Liver (tissue), 8 donors: ENCODE measurements at regions not wholly inside any gene's neighbourhood (a gene's known extent, or its start where the extent isn't known, plus 50 kb on each side); places are given as distances from the start of the nearest gene placed in this dataset.
"Not testable (repeated sequence)": the region's sequence is repeated elsewhere in the genome, so short reads cannot be mapped to it uniquely, and the experiment has no call there.

ENCODE experiments used
- DNase-seq: peaks from one replicate; pipeline ENCODE4 v3.0.0-alpha.2; 2017; ENCODE audit warnings: low spot score
- H3K27ac ChIP-seq, 2 donors: one replicate each; pipeline ENCODE4 v1.7.0; 2013; ENCODE audit warnings: inconsistent platforms in 2 of 2, low read length in 2 of 2, control low read depth in 1 of 2, low read depth in 1 of 2, mild to moderate bottlenecking in 1 of 2
- H3K27me3 ChIP-seq, 4 donors: one replicate each; pipeline versions ENCODE4 v1.6.1 to v1.7.0; 2013; ENCODE audit warnings: low read length in 3 of 4, inconsistent platforms in 1 of 4, mild to moderate bottlenecking in 1 of 4, moderate library complexity in 1 of 4; ENCODE audit not compliant: control insufficient read depth in 4 of 4, insufficient read depth in 4 of 4
- H3K36me3 ChIP-seq, 4 donors: one replicate each; pipeline versions ENCODE4 v1.6.1 to v1.7.0; 2013; ENCODE audit warnings: low read length in 3 of 4, mild to moderate bottlenecking in 3 of 4, low read depth in 1 of 4, moderate library complexity in 1 of 4; ENCODE audit not compliant: control insufficient read depth in 4 of 4, insufficient read depth in 3 of 4
- H3K4me1 ChIP-seq, 4 donors: one replicate each; pipeline versions ENCODE4 v1.6.1 to v1.7.0; 2013; ENCODE audit warnings: low read length in 3 of 4, mild to moderate bottlenecking in 3 of 4, moderate library complexity in 1 of 4; ENCODE audit not compliant: control insufficient read depth in 4 of 4, insufficient read depth in 4 of 4
- H3K4me3 ChIP-seq, 3 donors: one replicate each; pipeline versions ENCODE4 v1.6.1 to v1.7.0; 2013; ENCODE audit warnings: low read length in 3 of 3, control low read depth in 1 of 3, low read depth in 1 of 3, mild to moderate bottlenecking in 1 of 3
- H3K9ac ChIP-seq, 2 donors: one replicate each; pipeline ENCODE4 v1.7.0; 2013; ENCODE audit warnings: low read length in 2 of 2, mild to moderate bottlenecking in 2 of 2, moderate library complexity in 2 of 2, control low read depth in 1 of 2, low read depth in 1 of 2
- H3K9me3 ChIP-seq, 4 donors: one replicate each; pipeline versions ENCODE4 v1.6.1 to v1.7.0; 2013; ENCODE audit warnings: low read length in 3 of 4; ENCODE audit not compliant: control insufficient read depth in 4 of 4
- ATF3 ChIP-seq: IDR thresholded peaks from 2 replicates; pipeline ENCODE4 v1.6.1; 2016; ENCODE audit warnings: antibody characterized with exemption
- CTCF ChIP-seq: fragments of 150-350 bp; IDR thresholded peaks from 2 replicates; pipeline ENCODE4 v1.5.1; 2017; ENCODE audit warnings: improper control_type of control experiment, low read depth, low read length; ENCODE audit not compliant: missing input control
- EGR1 ChIP-seq, 2 donors: IDR thresholded peaks; 2 replicates each; pipeline ENCODE4 v1.6.1; 2016 to 2018; ENCODE audit warnings: antibody characterized with exemption in 2 of 2, low read depth in 2 of 2
- FOXA1 ChIP-seq: IDR thresholded peaks from 2 replicates; pipeline ENCODE4 v1.6.1; 2016; ENCODE audit warnings: antibody characterized with exemption
- FOXA2 ChIP-seq: IDR thresholded peaks from 2 replicates; pipeline ENCODE4 v1.6.1; 2016; ENCODE audit warnings: antibody characterized with exemption
- GABPA ChIP-seq, 2 donors: IDR thresholded peaks in 1 of 2; conservative IDR thresholded peaks in 1 of 2; 2 replicates each; pipeline ENCODE4 v1.6.1; 2016; ENCODE audit warnings: antibody characterized with exemption in 2 of 2, mild to moderate bottlenecking in 1 of 2, moderate library complexity in 1 of 2
- HNF4A ChIP-seq, 2 donors: conservative IDR thresholded peaks; 2 replicates each; pipeline ENCODE4 v1.6.1; 2016; ENCODE audit warnings: antibody characterized with exemption in 2 of 2, mild to moderate bottlenecking in 2 of 2
- HNF4G ChIP-seq: IDR thresholded peaks from 2 replicates; pipeline ENCODE4 v1.6.1; 2016; ENCODE audit warnings: antibody characterized with exemption
- JUND ChIP-seq, 2 donors: IDR thresholded peaks; 2 replicates each; pipeline ENCODE4 v1.6.1; 2016; ENCODE audit warnings: antibody characterized with exemption in 2 of 2
- NR2F2 ChIP-seq: IDR thresholded peaks from 2 replicates; pipeline ENCODE4 v1.6.1; 2016; ENCODE audit warnings: antibody characterized with exemption
- RAD21 ChIP-seq, 2 donors: IDR thresholded peaks; 2 replicates each; pipeline ENCODE4 v1.6.1; 2016; ENCODE audit warnings: antibody characterized with exemption in 2 of 2, mild to moderate bottlenecking in 2 of 2
- REST ChIP-seq: IDR thresholded peaks from 2 replicates; pipeline ENCODE4 v1.6.1; 2016; ENCODE audit warnings: antibody characterized with exemption, mild to moderate bottlenecking
- RXRA ChIP-seq, 2 donors: IDR thresholded peaks; 2 replicates each; pipeline ENCODE4 v1.6.1; 2017 to 2018; ENCODE audit warnings: antibody characterized with exemption in 2 of 2, mild to moderate bottlenecking in 1 of 2
- SP1 ChIP-seq: IDR thresholded peaks from 2 replicates; pipeline ENCODE4 v1.6.1; 2018; ENCODE audit warnings: antibody characterized with exemption, mild to moderate bottlenecking
- TAF1 ChIP-seq: conservative IDR thresholded peaks from 2 replicates; pipeline ENCODE4 v1.6.1; 2016; ENCODE audit warnings: antibody characterized with exemption, mild to moderate bottlenecking
- YY1 ChIP-seq: IDR thresholded peaks from 2 replicates; pipeline ENCODE4 v1.6.1; 2016; ENCODE audit warnings: antibody characterized with exemption, mild to moderate bottlenecking
- WGBS: extraction: QIAGEN DNeasy Blood & Tissue Kit; methylation state at CpG from one replicate; pipeline ENCODE4 v1.1.7; 2013; 5-methylcytosine and 5-hydroxymethylcytosine counted together
- TF ChIP-seq, protein P1 (sequence below): IDR thresholded peaks from 2 replicates; pipeline ENCODE4 v1.6.1; 2016; ENCODE audit warnings: antibody characterized with exemption
- TF ChIP-seq, protein P2 (sequence below): IDR thresholded peaks from 2 replicates; pipeline ENCODE4 v1.6.1; 2016; ENCODE audit warnings: antibody characterized with exemption
- donor health status: healthy.
- donor health status: healthy.
- donor health status: healthy.
- donor health status: healthy.
- donor health status: healthy.

DNA sequence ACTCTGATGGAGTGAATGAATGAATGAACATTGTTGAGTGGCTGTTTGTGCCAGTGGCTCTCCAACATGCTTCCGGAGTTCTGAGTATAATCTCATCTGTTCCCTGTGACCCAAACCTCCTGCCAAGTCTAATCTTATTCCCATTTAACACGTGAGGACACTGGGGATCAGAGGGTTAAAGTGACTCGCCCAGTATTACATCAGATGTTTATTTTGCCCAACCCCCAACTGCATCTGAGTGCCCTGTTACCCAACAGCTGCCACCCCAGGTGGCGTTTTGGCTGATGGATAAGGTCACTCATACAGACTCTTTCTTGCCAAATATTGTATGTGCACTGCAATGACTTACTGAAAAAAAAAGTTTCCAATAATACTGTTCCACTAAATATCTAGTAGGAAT, 210.9 kb downstream of the EXOC5 start:
- H3K9me3 ChIP-seq = no peaks in the 10 kb centered on the region
- H3K4me1 ChIP-seq = peaks cover 5 to 37% (median 25%) of the 10 kb centered on the region in 4 donors
- peak overlapping the region in 1 of 2 donors; percentile 14 for H3K27ac ChIP-seq
- H3K36me3 ChIP-seq = no peaks in the 10 kb centered on the region
- no peaks in the 10 kb centered on the region for H3K27me3 ChIP-seq
- 14% methylated on average over 4 of the region's 4 CpGs for WGBS
- no peak for DNase-seq
- no peak overlapping the region for H3K4me3 ChIP-seq
- TF ChIP-seq YY1 (peak; percentile 76), FOXA1 (peak; percentile 95), RAD21 (IDR thresholded peaks at IDR 0.05) (peak; percentile 37 to 58), EGR1 (IDR thresholded peaks at IDR 0.05; ENCODE audit: low read depth in 2 of 2) (peak in 1 of 2 donors; percentile 82), JUND (IDR thresholded peaks at IDR 0.05) (peak; percentile 92 to 94), NR2F2 (peak; percentile 86), TAF1 (no peak), REST (peak; percentile 48), FOXA2 (peak; percentile 97), SP1 (peak; percentile 76), ATF3 (peak; percentile 93), CTCF (no peak), HNF4A (conservative IDR thresholded peaks at IDR 0.05) (peak; percentile 83 to 88), RXRA (IDR thresholded peaks at IDR 0.05) (peak; percentile 95 to 97), HNF4G (peak; percentile 52), GABPA (IDR thresholded peaks at IDR 0.05 in 1 of 2, conservative IDR thresholded peaks at IDR 0.05 in 1 of 2) (peak in 1 of 2 donors; percentile 53)
- TF ChIP-seq, protein P1, sequence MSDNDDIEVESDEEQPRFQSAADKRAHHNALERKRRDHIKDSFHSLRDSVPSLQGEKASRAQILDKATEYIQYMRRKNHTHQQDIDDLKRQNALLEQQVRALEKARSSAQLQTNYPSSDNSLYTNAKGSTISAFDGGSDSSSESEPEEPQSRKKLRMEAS = peak; percentile 92
- TF ChIP-seq, protein P2, sequence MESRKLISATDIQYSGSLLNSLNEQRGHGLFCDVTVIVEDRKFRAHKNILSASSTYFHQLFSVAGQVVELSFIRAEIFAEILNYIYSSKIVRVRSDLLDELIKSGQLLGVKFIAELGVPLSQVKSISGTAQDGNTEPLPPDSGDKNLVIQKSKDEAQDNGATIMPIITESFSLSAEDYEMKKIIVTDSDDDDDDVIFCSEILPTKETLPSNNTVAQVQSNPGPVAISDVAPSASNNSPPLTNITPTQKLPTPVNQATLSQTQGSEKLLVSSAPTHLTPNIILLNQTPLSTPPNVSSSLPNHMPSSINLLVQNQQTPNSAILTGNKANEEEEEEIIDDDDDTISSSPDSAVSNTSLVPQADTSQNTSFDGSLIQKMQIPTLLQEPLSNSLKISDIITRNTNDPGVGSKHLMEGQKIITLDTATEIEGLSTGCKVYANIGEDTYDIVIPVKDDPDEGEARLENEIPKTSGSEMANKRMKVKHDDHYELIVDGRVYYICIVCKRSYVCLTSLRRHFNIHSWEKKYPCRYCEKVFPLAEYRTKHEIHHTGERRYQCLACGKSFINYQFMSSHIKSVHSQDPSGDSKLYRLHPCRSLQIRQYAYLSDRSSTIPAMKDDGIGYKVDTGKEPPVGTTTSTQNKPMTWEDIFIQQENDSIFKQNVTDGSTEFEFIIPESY = peak; percentile 96
- no peak overlapping the region for H3K9ac ChIP-seq

DNA sequence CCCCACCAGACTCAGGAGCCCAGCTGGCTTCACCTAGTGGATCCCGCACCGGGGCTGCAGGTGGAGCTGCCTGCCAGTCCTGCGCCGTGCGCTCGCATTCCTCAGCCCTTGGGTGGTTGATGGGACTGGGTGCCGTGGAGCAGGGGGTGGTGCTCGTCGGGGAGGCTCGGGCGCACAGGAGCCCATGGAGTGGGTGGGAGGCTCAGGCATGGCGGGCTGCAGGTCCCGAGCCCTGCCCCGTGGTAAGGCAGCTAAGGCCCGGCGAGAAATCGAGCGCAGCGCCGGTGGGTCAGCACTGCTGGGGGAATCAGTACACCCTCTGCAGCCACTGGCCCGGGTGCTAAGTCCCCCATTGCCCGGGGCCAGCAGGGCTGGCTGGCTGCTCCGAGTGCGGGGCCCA, 212.2 kb downstream of the EXOC5 start:
- not testable (repeated sequence) for DNase-seq
- 97% methylated on average over 24 of the region's 24 CpGs for WGBS

More for the DNA sequence above, 212.2 kb downstream of the EXOC5 start:
- not testable (repeated sequence) for H3K36me3 ChIP-seq, H3K27me3 ChIP-seq, H3K4me3 ChIP-seq, H3K9me3 ChIP-seq, H3K27ac ChIP-seq, H3K9ac ChIP-seq
- peaks cover 5 to 42% (median 25%) of the 10 kb centered on the region in 4 donors for H3K4me1 ChIP-seq
